ENCODE measurements at regions not wholly inside any gene's neighbourhood (a gene's known extent, or its start where the extent isn't known, plus 50 kb on each side); places are given as distances from the start of the nearest gene placed in this dataset.
"Not testable (repeated sequence)": the region's sequence is repeated elsewhere in the genome, so short reads cannot be mapped to it uniquely, and the experiment has no call there.

DNA sequence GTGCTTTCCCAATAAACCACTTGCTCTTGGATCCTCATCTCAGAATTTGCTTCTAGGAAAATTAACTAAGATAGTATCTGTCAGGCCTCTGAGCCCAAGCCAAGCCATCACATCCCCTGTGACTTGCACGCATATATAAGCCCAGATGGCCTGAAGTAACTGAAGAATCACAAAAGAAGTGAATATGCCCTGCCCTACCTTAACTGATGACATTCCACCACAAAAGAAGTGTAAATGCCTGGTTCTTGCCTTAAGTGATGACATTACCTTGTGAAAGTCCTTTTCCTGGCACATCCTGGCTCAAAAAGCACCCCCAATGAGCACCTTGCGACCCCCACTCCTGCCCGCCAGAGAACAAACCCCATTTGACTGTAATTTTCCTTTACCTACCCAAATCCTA is 255.0 kb upstream of the SPTLC3 start:
- TF ChIP-seq, protein P1, sequence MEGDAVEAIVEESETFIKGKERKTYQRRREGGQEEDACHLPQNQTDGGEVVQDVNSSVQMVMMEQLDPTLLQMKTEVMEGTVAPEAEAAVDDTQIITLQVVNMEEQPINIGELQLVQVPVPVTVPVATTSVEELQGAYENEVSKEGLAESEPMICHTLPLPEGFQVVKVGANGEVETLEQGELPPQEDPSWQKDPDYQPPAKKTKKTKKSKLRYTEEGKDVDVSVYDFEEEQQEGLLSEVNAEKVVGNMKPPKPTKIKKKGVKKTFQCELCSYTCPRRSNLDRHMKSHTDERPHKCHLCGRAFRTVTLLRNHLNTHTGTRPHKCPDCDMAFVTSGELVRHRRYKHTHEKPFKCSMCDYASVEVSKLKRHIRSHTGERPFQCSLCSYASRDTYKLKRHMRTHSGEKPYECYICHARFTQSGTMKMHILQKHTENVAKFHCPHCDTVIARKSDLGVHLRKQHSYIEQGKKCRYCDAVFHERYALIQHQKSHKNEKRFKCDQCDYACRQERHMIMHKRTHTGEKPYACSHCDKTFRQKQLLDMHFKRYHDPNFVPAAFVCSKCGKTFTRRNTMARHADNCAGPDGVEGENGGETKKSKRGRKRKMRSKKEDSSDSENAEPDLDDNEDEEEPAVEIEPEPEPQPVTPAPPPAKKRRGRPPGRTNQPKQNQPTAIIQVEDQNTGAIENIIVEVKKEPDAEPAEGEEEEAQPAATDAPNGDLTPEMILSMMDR (IDR thresholded peaks at IDR 0.05), result not testable (repeated sequence)
- TF ChIP-seq EP300, POLR2AphosphoS5 (IDR thresholded peaks at IDR 0.05): not testable (repeated sequence)

Measured in upper lobe of left lung (tissue), 4 donors.